Neural cell (in vitro differentiated cells): ENCODE measurements at regions not wholly inside any gene's neighbourhood (a gene's known extent, or its start where the extent isn't known, plus 50 kb on each side); places are given as distances from the start of the nearest gene placed in this dataset.
"Not testable (repeated sequence)": the region's sequence is repeated elsewhere in the genome, so short reads cannot be mapped to it uniquely, and the experiment has no call there.

Experiments
- H2AFZ ChIP-seq: fragments of 200-600, 300-800 bp; sonication (generic), shearing (Covaris generic); 2 replicates; pipeline ENCODE4 v1.6.0; 2014; ENCODE audit warnings: low read depth, mild to moderate bottlenecking, antibody characterized with exemption, low read length, moderate library complexity
- H3F3A ChIP-seq: fragments of 200-600 bp; shearing (Covaris generic); 2 replicates; pipeline ENCODE4 v1.6.1; 2016; ENCODE audit warnings: mild to moderate bottlenecking, moderate library complexity, mixed read lengths, antibody characterized with exemption, low read length; ENCODE audit not compliant: insufficient read depth, poor library complexity, severe bottlenecking
- H3K27ac ChIP-seq: fragments of 200-600, 300-800 bp; sonication (generic), shearing (Covaris generic); 2 replicates; pipeline ENCODE4 v1.5.1; 2014; ENCODE audit warnings: mild to moderate bottlenecking, low read length, moderate library complexity
- H3K27me3 ChIP-seq: fragments of 300-800, 200-600 bp; sonication (generic), shearing (Covaris generic); 2 replicates; pipeline ENCODE4 v1.6.0; 2014; ENCODE audit warnings: mild to moderate bottlenecking, low read depth, low read length, moderate library complexity; ENCODE audit not compliant: insufficient read depth
- H3K36me3 ChIP-seq: fragments of 300-800, 200-600 bp; sonication (generic), shearing (Covaris generic); 2 replicates; pipeline ENCODE4 v1.5.1; 2014; ENCODE audit warnings: mild to moderate bottlenecking, antibody characterized with exemption, low read length, moderate library complexity; ENCODE audit not compliant: insufficient read depth
- H3K4me2 ChIP-seq: fragments of 300-800, 200-600 bp; sonication (generic), shearing (Covaris generic); 2 replicates; pipeline ENCODE4 v1.6.0; 2014; ENCODE audit warnings: mild to moderate bottlenecking, low read length
- H3K4me3 ChIP-seq: fragments of 300-800, 200-600 bp; sonication (generic), shearing (Covaris generic); 2 replicates; pipeline ENCODE4 v1.5.1; 2014; ENCODE audit warnings: mild to moderate bottlenecking, low read length, moderate library complexity
- H3K79me2 ChIP-seq: fragments of 200-600 bp; shearing (Covaris generic); replicated peaks from 2 replicates; pipeline ENCODE4 v1.6.0; 2014; ENCODE audit warnings: mild to moderate bottlenecking, low read length, moderate library complexity; ENCODE audit not compliant: insufficient read depth
- H3K9ac ChIP-seq: fragments of 300-800, 200-600 bp; sonication (generic), shearing (Covaris generic); 2 replicates; pipeline ENCODE4 v1.6.1; 2016; ENCODE audit warnings: mild to moderate bottlenecking, low read length, mixed read lengths
- H3K9me2 ChIP-seq: fragments of 200-600 bp; shearing (Covaris generic); 2 replicates; pipeline ENCODE4 v1.6.1; 2016; ENCODE audit warnings: mild to moderate bottlenecking, low read length, mixed read lengths; ENCODE audit not compliant: insufficient read depth
- H3K9me3 ChIP-seq: fragments of 200-600, 300-800 bp; sonication (generic), shearing (Covaris generic); 2 replicates; pipeline ENCODE4 v1.6.1; 2016; ENCODE audit warnings: mild to moderate bottlenecking, mixed run types, low read length, moderate library complexity, mixed read lengths
- H4K20me1 ChIP-seq: fragments of 200-600 bp; shearing (Covaris generic); 2 replicates; pipeline ENCODE4 v1.6.1; 2016; ENCODE audit warnings: mild to moderate bottlenecking, mixed run types; ENCODE audit not compliant: insufficient read depth
- EP300 ChIP-seq: fragments of 450-650 bp; conservative IDR thresholded peaks from 2 replicates; pipeline ENCODE4 v1.6.1; 2014; ENCODE audit warnings: antibody characterized with exemption, mild to moderate bottlenecking, moderate library complexity; ENCODE audit not compliant: poor library complexity, severe bottlenecking
- EZH2 ChIP-seq: fragments of 200-600, 300-800 bp; shearing (Covaris generic), sonication (generic); IDR thresholded peaks from 2 replicates; pipeline ENCODE4 v1.6.1; 2014; ENCODE audit warnings: antibody characterized with exemption, low read length, borderline replicate concordance, mild to moderate bottlenecking; ENCODE audit not compliant: insufficient read depth, poor library complexity, severe bottlenecking
- MXI1 ChIP-seq: fragments of 450-650 bp; conservative IDR thresholded peaks from 2 replicates; pipeline ENCODE4 v1.6.1; 2014; ENCODE audit warnings: antibody characterized with exemption, mild to moderate bottlenecking; ENCODE audit not compliant: poor library complexity, severe bottlenecking
- POLR2AphosphoS5 ChIP-seq: IDR thresholded peaks from 2 replicates; pipeline ENCODE4 v1.6.1; 2012
- RAD21 ChIP-seq: fragments of 450-650 bp; conservative IDR thresholded peaks from 2 replicates; pipeline ENCODE4 v1.6.1; 2014; ENCODE audit warnings: antibody characterized with exemption, mild to moderate bottlenecking, moderate library complexity
- REST ChIP-seq: IDR thresholded peaks from 2 replicates; pipeline ENCODE4 v1.6.1; 2012; ENCODE audit warnings: borderline replicate concordance
- SMC3 ChIP-seq: fragments of 450-650 bp; conservative IDR thresholded peaks from 2 replicates; pipeline ENCODE4 v1.6.1; 2014; ENCODE audit warnings: antibody characterized with exemption, mild to moderate bottlenecking, moderate library complexity; ENCODE audit not compliant: poor library complexity
- TAF1 ChIP-seq: IDR thresholded peaks from 2 replicates; pipeline ENCODE4 v1.6.1; 2012; ENCODE audit warnings: low read depth
- TF ChIP-seq, protein P1 (sequence below): fragments of 450-650 bp; IDR thresholded peaks from 2 replicates; pipeline ENCODE4 v1.5.1; 2014; ENCODE audit warnings: antibody characterized with exemption, mild to moderate bottlenecking, moderate library complexity; ENCODE audit not compliant: poor library complexity, severe bottlenecking

DNA sequence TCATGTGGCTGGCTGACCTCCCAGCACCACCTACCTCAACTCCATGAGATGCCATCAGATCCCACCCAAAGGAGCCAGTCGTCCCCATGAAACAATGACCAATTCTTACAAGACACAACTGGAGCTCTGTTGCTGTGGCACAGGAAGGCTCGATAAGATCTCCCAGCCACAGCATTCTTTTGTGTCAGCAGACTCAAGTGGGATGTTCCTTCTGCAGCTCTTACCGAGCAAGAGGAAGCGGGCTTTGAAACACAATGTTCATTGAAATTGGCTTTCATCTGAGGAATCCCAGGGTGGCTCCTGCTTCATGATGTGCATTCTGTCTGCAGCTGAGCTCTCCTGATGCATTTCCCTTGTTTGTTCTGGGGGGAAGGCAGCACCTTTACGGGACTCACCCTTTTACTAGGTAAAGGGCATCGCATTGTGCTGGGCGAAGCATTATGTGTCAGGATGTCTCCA is 222.0 kb upstream of the SGK1 start:
- H3K27ac ChIP-seq = no peak overlapping the region
- H2AFZ ChIP-seq = no peak overlapping the region
- no peaks in the 10 kb centered on the region for H3K9me2 ChIP-seq
- H4K20me1 ChIP-seq = no peaks in the 10 kb centered on the region
- H3K36me3 ChIP-seq = no peaks in the 10 kb centered on the region
- H3K9ac ChIP-seq = no peak overlapping the region
- H3K27me3 ChIP-seq = no peaks in the 10 kb centered on the region
- H3K4me2 ChIP-seq = no peak overlapping the region
- TF ChIP-seq EP300 (no peak), EZH2 (no peak), POLR2AphosphoS5 (no peak), REST (no peak), MXI1 (no peak), RAD21 (no peak), TAF1 (no peak), SMC3 (no peak)
- TF ChIP-seq, protein P1, sequence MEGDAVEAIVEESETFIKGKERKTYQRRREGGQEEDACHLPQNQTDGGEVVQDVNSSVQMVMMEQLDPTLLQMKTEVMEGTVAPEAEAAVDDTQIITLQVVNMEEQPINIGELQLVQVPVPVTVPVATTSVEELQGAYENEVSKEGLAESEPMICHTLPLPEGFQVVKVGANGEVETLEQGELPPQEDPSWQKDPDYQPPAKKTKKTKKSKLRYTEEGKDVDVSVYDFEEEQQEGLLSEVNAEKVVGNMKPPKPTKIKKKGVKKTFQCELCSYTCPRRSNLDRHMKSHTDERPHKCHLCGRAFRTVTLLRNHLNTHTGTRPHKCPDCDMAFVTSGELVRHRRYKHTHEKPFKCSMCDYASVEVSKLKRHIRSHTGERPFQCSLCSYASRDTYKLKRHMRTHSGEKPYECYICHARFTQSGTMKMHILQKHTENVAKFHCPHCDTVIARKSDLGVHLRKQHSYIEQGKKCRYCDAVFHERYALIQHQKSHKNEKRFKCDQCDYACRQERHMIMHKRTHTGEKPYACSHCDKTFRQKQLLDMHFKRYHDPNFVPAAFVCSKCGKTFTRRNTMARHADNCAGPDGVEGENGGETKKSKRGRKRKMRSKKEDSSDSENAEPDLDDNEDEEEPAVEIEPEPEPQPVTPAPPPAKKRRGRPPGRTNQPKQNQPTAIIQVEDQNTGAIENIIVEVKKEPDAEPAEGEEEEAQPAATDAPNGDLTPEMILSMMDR = no peak
- H3F3A ChIP-seq = no peaks in the 10 kb centered on the region
- H3K4me3 ChIP-seq = no peak overlapping the region
- no peaks in the 10 kb centered on the region for H3K9me3 ChIP-seq
- no peaks in the 10 kb centered on the region for H3K79me2 ChIP-seq

DNA sequence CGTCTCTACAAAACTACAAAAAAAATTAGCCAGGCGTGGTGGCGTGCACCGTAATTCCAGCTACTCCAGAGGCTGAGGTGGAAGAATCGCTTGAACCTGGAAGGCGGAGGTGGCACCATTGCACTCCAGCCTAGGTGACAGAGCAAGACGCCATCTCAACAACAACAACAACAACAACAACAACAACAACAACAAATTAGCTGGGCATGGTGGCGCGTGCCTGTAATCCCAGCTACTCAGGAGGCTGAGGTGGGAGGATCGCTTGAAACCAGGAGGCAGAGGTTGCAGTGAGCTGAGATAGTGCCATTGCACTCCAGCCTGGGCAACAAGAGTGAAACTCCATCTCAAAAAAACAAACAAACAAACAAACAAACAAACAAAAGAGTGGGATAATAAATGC is 219.9 kb upstream of the SGK1 start:
- not testable (repeated sequence) for H2AFZ ChIP-seq, H4K20me1 ChIP-seq, H3K9ac ChIP-seq, H3F3A ChIP-seq, H3K9me3 ChIP-seq, H3K27ac ChIP-seq, H3K4me3 ChIP-seq, H3K36me3 ChIP-seq, H3K9me2 ChIP-seq, H3K79me2 ChIP-seq, H3K4me2 ChIP-seq, H3K27me3 ChIP-seq

DNA sequence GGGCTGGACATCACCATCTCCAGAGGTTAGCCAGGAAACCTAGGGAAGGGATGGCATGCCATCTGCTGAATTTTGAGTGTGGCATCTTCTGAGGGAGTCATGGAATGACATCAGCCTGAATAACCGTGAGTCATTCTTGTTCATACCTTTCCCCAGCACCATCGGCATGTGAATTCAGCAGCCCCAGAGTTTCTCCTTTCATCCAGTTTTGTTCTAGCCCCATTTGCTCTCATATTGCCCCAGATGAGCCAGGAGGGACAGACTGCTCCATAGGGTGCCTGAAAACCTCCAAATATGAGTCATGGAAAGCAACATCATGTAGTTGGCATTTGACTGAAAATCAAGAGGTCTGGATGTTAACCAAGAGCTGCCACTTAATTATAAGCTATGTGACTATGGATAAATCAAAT is 219.2 kb upstream of the SGK1 start:
- Histone ChIP-seq H3K9ac (no peak overlapping the region), H3K4me2 (no peak overlapping the region), H3K36me3 (no peaks in the 10 kb centered on the region), H2AFZ (no peak overlapping the region), H3K79me2 (no peaks in the 10 kb centered on the region), H4K20me1 (no peaks in the 10 kb centered on the region), H3F3A (no peaks in the 10 kb centered on the region), H3K27me3 (no peaks in the 10 kb centered on the region), H3K4me3 (no peak overlapping the region), H3K9me3 (no peaks in the 10 kb centered on the region), H3K27ac (no peak overlapping the region), H3K9me2 (no peaks in the 10 kb centered on the region)
- TF ChIP-seq, protein P1 = no peak
- TF ChIP-seq TAF1 (no peak), EZH2 (no peak), SMC3 (no peak)
